ENCODE measurements at regions not wholly inside any gene's neighbourhood (a gene's known extent, or its start where the extent isn't known, plus 50 kb on each side); places are given as distances from the start of the nearest gene placed in this dataset.
"Not testable (repeated sequence)": the region's sequence is repeated elsewhere in the genome, so short reads cannot be mapped to it uniquely, and the experiment has no call there.

GRCh38 chr13:53305419-53305818 is 276.8 kb downstream of the OLFM4 start:
- not testable (repeated sequence) for TF ChIP-seq POLR2A, EP300 (IDR thresholded peaks at IDR 0.05)
- TF ChIP-seq, protein P1, sequence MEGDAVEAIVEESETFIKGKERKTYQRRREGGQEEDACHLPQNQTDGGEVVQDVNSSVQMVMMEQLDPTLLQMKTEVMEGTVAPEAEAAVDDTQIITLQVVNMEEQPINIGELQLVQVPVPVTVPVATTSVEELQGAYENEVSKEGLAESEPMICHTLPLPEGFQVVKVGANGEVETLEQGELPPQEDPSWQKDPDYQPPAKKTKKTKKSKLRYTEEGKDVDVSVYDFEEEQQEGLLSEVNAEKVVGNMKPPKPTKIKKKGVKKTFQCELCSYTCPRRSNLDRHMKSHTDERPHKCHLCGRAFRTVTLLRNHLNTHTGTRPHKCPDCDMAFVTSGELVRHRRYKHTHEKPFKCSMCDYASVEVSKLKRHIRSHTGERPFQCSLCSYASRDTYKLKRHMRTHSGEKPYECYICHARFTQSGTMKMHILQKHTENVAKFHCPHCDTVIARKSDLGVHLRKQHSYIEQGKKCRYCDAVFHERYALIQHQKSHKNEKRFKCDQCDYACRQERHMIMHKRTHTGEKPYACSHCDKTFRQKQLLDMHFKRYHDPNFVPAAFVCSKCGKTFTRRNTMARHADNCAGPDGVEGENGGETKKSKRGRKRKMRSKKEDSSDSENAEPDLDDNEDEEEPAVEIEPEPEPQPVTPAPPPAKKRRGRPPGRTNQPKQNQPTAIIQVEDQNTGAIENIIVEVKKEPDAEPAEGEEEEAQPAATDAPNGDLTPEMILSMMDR (IDR thresholded peaks at IDR 0.05): not testable (repeated sequence)

Data from upper lobe of left lung (tissue), 4 donors.